ENCODE measurements at regions not wholly inside any gene's neighbourhood (a gene's known extent, or its start where the extent isn't known, plus 50 kb on each side); places are given as distances from the start of the nearest gene placed in this dataset.

GRCh38 chr2:88828397-88829137 lies 137.1 kb downstream of the RPIA start:
- no peak overlapping the region for H3K27ac Mint-ChIP-seq
- H3K36me3 Mint-ChIP-seq (ENCODE audit: low read depth), result no peaks in the 10 kb centered on the region
- H3K4me1 Mint-ChIP-seq (ENCODE audit: low read depth), result no peaks in the 10 kb centered on the region
- no peaks in the 10 kb centered on the region for H3K9me3 Mint-ChIP-seq
- no peaks in the 10 kb centered on the region for H3K27me3 Mint-ChIP-seq
- H3K4me3 Mint-ChIP-seq, result no peak overlapping the region

- Mint-ChIP-seq H3K27ac (no peak overlapping the region), H3K27me3 (no peaks in the 10 kb centered on the region), H3K36me3 (ENCODE audit: low read depth) (no peaks in the 10 kb centered on the region), H3K4me1 (ENCODE audit: low read depth) (no peaks in the 10 kb centered on the region), H3K4me3 (no peak overlapping the region), H3K9me3 (no peaks in the 10 kb centered on the region)
These were observed 138.4 kb downstream of the RPIA start for GRCh38 chr2:88829607-88830463.

- no peaks in the 10 kb centered on the region for H3K4me1 Mint-ChIP-seq (ENCODE audit: low read depth)
- no peak overlapping the region for H3K27ac Mint-ChIP-seq
- no peaks in the 10 kb centered on the region for H3K27me3 Mint-ChIP-seq
- no peaks in the 10 kb centered on the region for H3K36me3 Mint-ChIP-seq (ENCODE audit: low read depth)
- H3K4me3 Mint-ChIP-seq, result no peak overlapping the region
- no peaks in the 10 kb centered on the region for H3K9me3 Mint-ChIP-seq
These were observed 139.8 kb downstream of the RPIA start for GRCh38 chr2:88831071-88831791.

- H3K4me3 Mint-ChIP-seq, result no peak overlapping the region
- no peaks in the 10 kb centered on the region for H3K27me3 Mint-ChIP-seq
- no peaks in the 10 kb centered on the region for H3K36me3 Mint-ChIP-seq (ENCODE audit: low read depth)
- no peaks in the 10 kb centered on the region for H3K4me1 Mint-ChIP-seq (ENCODE audit: low read depth)
- no peak overlapping the region for H3K27ac Mint-ChIP-seq
- H3K9me3 Mint-ChIP-seq, result no peaks in the 10 kb centered on the region
These were observed 140.3 kb downstream of the RPIA start for GRCh38 chr2:88831792-88832248.

GRCh38 chr2:88832311-88832991 lies 141.0 kb downstream of the RPIA start:
- H3K27me3 Mint-ChIP-seq, result no peaks in the 10 kb centered on the region
- no peak overlapping the region for H3K4me3 Mint-ChIP-seq
- H3K9me3 Mint-ChIP-seq, result no peaks in the 10 kb centered on the region
- no peaks in the 10 kb centered on the region for H3K36me3 Mint-ChIP-seq (ENCODE audit: low read depth)
- no peak overlapping the region for H3K27ac Mint-ChIP-seq
- no peaks in the 10 kb centered on the region for H3K4me1 Mint-ChIP-seq (ENCODE audit: low read depth)

GRCh38 chr2:88832992-88833389 lies 141.5 kb downstream of the RPIA start:
- Mint-ChIP-seq H3K27me3 (no peaks in the 10 kb centered on the region), H3K9me3 (no peaks in the 10 kb centered on the region), H3K4me1 (ENCODE audit: low read depth) (peaks cover under 1% of the 10 kb centered on the region), H3K36me3 (ENCODE audit: low read depth) (no peaks in the 10 kb centered on the region), H3K27ac (no peak overlapping the region), H3K4me3 (no peak overlapping the region)

GRCh38 chr2:88834376-88834775 lies 142.9 kb downstream of the RPIA start:
- H3K9me3 Mint-ChIP-seq, result no peaks in the 10 kb centered on the region
- H3K27ac Mint-ChIP-seq, result no peak overlapping the region
- H3K27me3 Mint-ChIP-seq, result no peaks in the 10 kb centered on the region
- peaks cover 7% of the 10 kb centered on the region for H3K4me1 Mint-ChIP-seq (ENCODE audit: low read depth)
- no peaks in the 10 kb centered on the region for H3K36me3 Mint-ChIP-seq (ENCODE audit: low read depth)
- H3K4me3 Mint-ChIP-seq, result no peak overlapping the region

GRCh38 chr2:88834866-88835265 lies 143.4 kb downstream of the RPIA start:
- Mint-ChIP-seq H3K9me3 (no peaks in the 10 kb centered on the region), H3K36me3 (ENCODE audit: low read depth) (no peaks in the 10 kb centered on the region), H3K4me1 (ENCODE audit: low read depth) (peaks cover 7% of the 10 kb centered on the region), H3K27ac (no peak overlapping the region), H3K4me3 (no peak overlapping the region), H3K27me3 (no peaks in the 10 kb centered on the region)

- no peaks in the 10 kb centered on the region for H3K9me3 Mint-ChIP-seq
- H3K27me3 Mint-ChIP-seq, result no peaks in the 10 kb centered on the region
- H3K4me1 Mint-ChIP-seq (ENCODE audit: low read depth), result peaks cover 7% of the 10 kb centered on the region
- H3K4me3 Mint-ChIP-seq, result no peak overlapping the region
- no peak overlapping the region for H3K27ac Mint-ChIP-seq
- no peaks in the 10 kb centered on the region for H3K36me3 Mint-ChIP-seq (ENCODE audit: low read depth)
These were observed 144.3 kb downstream of the RPIA start for GRCh38 chr2:88835726-88836125.

GRCh38 chr2:88836351-88836750 lies 144.9 kb downstream of the RPIA start:
- no peak overlapping the region for H3K4me3 Mint-ChIP-seq
- H3K36me3 Mint-ChIP-seq (ENCODE audit: low read depth), result no peaks in the 10 kb centered on the region
- peaks cover 7% of the 10 kb centered on the region for H3K4me1 Mint-ChIP-seq (ENCODE audit: low read depth)

GRCh38 chr2:88837511-88838160 lies 146.2 kb downstream of the RPIA start:
- Mint-ChIP-seq H3K9me3 (no peaks in the 10 kb centered on the region), H3K27me3 (no peaks in the 10 kb centered on the region), H3K36me3 (ENCODE audit: low read depth) (no peaks in the 10 kb centered on the region), H3K4me3 (no peak overlapping the region), H3K4me1 (ENCODE audit: low read depth) (peaks cover 7% of the 10 kb centered on the region), H3K27ac (peak overlapping the region; percentile 38)

More at GRCh38 chr2:88836351-88836750, 144.9 kb downstream of the RPIA start:
- H3K9me3 Mint-ChIP-seq, result no peaks in the 10 kb centered on the region
- H3K27me3 Mint-ChIP-seq, result no peaks in the 10 kb centered on the region
- H3K27ac Mint-ChIP-seq, result no peak overlapping the region

- Mint-ChIP-seq H3K4me3 (no peak overlapping the region), H3K4me1 (ENCODE audit: low read depth) (peaks cover 7% of the 10 kb centered on the region), H3K9me3 (no peaks in the 10 kb centered on the region), H3K27me3 (no peaks in the 10 kb centered on the region), H3K36me3 (ENCODE audit: low read depth) (no peaks in the 10 kb centered on the region), H3K27ac (peak overlapping the region; percentile 38)
These were observed 146.7 kb downstream of the RPIA start for GRCh38 chr2:88838165-88838635.

GRCh38 chr2:88841224-88841929 lies 149.9 kb downstream of the RPIA start:
- Mint-ChIP-seq H3K4me3 (no peak overlapping the region), H3K4me1 (ENCODE audit: low read depth) (peaks cover 7% of the 10 kb centered on the region), H3K27ac (peak overlapping the region; percentile 53), H3K27me3 (no peaks in the 10 kb centered on the region), H3K36me3 (ENCODE audit: low read depth) (no peaks in the 10 kb centered on the region), H3K9me3 (no peaks in the 10 kb centered on the region)

Measured in stimulated activated naive CD8-positive, alpha-beta T cell treated with anti-CD3 and anti-CD28 coated beads, Interleukin-15, Interleukin-2, amounts not matched to agents 100 ng/mL and 50 ng/mL, for 24 hours (primary cell).